HG02571 (cell line): ENCODE measurements at regions not wholly inside any gene's neighbourhood (a gene's known extent, or its start where the extent isn't known, plus 50 kb on each side); places are given as distances from the start of the nearest gene placed in this dataset.
"Not testable (repeated sequence)": the region's sequence is repeated elsewhere in the genome, so short reads cannot be mapped to it uniquely, and the experiment has no call there.

Source experiments
- ATAC-seq: cut with Tn5 transposase; IDR thresholded peaks from one replicate; pipeline ENCODE4 v1.9.1; 2021; ENCODE audit warnings: mild to moderate bottlenecking, moderate library complexity; ENCODE audit not compliant: unreplicated experiment

DNA sequence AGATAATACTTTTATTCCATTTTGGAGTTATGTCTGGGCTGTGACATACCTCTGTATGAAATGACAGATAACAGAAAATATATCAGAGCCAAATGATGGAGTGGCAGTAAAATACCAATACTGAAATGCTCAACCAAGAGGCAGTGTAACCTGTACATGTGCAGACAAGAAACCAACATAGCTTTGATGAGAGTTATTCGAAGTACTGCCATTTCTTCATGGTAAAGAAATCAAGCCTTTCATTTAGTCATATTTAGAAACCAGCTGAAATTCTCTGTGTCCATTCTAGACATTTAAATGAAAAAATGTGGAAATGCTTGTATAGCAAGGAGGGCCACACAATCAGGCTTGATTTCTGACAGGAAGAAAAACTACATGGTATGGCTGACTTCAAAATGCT is 127.1 kb upstream of the PTPRZ1 start:
- ATAC-seq: no peak

DNA sequence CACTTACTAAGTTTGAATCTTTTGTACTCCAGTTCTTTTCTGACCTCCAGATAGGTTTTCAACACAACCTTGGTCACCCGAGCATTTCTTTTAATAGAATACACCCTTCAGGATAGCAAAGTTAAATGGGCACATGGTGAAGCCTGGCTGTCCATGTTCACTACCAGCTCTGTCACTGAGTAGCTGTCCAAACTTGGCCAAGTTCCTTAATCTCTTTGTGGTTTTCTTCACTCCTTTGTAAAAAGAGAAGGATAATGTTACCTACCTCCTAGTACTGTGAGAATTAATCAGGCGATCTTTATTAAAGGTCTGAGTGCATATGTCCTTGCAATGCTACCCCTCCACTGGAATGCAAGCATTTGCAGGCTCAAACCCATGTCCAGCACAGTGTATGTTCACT is 128.1 kb upstream of the PTPRZ1 start:
- ATAC-seq: no peak

DNA sequence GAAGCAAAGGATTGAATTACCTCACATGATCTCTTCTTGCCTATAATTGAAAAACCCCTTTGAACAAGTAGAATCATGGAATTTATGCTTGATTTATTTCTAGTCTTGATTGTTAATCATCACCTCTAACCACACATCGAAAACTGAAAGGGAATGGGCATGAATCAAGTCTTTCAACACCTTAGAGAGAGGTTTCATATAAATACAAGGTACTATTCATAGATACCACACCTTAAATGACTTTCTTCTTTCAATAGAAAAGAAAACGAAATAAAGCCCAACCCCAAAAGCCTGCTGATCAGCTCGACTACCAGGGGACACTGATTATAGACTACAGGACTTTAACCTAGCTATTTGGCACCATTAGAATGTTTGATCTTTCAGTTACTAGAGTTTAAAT is 128.6 kb upstream of the PTPRZ1 start:
- ATAC-seq: no peak

DNA sequence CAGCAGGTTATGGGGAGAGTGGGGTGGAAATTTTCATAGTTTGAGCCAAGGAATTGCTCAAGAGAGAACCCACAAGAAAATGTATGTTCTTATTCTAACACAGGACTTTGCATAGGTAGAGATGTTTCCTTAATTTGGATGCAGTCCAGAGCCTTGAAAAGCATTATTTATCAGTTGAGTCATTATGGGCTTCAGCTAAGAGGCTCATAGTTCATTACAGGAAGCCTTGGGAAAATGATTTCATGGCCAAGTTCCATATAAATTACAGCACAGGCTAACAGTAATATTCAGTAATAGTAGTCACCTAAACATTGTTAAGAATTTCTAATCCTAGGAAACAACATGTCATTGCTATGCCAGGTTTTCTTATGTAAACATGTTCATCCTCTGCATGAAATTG is 131.1 kb upstream of the PTPRZ1 start:
- no peak for ATAC-seq

DNA sequence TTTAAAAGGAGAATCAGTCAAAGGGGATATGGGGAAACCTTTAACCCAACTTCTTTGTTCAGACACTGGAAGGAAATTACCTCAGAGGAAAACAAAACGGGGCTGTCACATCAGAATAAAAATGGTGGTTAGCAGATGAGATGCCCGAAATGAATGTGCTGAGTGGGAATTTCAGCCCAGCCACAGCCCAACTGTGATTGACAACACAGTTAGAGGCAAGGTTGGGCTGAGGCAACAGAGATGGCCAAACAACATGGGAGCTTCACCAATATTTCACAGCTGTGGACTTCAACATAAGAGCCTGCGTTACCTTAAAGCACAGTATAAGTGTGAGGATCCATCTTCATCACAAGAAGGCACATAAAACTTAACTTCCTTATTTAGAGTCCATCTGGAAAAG is 133.5 kb upstream of the PTPRZ1 start:
- ATAC-seq: no peak

DNA sequence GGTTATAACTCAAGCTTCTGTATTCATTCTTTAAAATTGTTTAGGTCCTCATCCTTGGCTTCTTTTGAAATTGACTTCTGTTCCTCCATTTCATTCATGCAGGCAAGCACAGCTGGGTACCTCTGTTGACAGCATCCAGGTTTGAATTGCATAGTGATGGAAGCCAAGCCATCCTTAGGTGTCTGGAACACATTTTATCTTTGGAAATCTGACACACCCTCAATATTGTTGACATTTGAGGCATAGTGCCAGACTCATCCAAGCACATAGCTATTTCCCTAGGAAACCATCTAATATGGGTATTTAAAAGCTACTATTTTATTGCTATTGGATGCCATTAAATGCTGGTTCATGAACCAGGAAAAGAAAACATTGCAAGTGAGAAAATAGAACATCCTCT is 142.1 kb upstream of the PTPRZ1 start:
- no peak for ATAC-seq

DNA sequence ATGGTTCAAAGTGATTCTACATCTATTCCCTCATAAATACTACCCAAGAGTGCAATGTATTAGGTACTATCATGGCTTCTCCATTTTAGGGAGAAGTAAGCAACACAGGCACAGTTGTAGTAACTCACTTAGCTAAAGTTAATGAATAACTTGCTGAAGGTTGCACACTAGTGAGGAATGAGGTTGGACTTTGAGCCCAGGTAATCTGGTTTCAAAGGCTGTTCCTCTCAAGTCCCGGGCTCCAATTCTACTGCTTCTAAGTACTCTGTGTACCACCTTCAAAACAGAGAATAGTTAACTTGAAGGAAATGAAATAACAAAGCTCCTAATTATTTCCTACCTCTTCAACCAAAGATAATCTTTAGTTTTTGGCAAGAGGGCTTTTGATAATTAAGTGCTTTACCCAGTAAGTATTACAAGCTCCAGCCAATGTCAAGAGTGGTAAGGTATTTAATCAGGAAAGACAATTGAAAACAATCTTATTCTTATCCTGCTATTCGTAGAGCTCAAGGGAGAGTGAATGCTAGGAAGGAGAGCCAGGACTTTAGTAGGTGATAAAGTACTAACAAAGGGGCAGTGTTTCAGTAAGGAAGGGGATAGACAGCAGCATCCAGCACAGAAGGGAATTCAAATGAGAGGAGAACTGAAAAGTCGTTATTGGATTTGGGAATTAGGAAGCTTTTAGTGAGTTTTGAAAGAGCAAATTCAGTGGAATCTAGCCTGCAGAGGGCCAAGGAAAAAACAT is 158.2 kb upstream of the PTPRZ1 start:
- no peak for ATAC-seq

DNA sequence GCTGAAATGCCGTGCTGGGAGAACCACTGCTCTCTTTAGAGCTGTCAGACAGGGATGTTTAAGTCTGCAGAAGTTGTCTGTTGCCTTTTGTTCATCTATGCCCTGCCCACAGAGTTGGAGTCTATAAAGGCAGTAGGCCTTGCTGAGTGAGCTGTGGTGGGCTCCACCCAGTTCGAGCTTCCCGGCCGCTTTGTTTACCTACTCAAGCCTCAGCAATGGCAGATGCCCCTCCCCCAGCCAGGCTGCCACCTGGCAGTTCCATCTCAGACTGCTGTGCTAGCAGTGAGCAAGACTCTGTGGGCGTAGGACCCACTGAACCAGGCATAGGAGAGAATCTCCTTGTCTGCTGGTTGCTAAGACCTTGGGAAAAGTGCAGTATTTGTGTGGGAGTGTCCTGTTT is 160.0 kb upstream of the PTPRZ1 start:
- ATAC-seq: not testable (repeated sequence)

DNA sequence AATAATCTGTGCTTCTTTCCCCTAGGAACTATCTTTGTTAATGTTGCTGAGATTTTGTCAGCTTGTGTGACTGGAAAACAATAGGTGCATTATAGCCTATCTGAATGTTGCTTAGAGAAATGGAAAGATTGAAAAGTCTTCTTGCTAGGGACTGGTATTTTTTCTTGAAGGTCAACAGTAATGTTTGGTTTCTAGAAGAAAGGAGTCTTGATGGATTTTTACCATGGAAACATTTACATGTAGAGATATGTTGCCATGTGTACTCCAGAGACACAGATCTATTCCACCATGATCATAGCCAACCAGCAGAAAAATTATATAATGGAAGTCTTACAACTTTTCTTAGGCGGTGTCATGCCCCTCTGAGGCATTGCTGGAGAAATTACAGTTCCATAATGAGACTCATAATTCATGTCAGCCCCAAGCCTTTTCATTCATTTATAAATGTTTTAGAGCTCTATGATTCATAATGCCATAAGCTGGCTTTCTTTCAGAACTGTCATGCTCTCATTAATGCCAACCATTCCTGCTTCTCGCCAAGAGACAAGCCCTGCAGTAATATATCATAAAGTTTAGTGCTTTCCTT is 175.1 kb upstream of the PTPRZ1 start:
- no peak for ATAC-seq

DNA sequence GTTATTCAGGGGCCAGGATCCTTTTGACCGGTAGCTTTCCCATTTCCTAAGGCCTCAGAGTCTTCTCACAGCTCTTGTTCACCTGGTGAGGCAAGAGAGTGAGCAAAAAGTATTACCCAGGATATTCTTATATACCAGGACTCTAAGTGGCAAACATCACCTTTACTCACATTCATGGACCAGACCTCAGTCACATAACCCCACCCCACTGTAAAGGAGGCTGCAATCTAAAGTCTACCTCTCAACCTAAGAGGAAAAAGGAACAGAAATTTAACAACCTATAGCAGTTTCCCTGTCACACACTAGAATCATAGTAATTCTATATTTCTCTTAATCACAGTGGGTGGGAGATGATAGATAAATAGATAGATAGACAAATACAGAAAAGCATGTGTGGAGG is 176.0 kb upstream of the PTPRZ1 start:
- ATAC-seq: no peak

DNA sequence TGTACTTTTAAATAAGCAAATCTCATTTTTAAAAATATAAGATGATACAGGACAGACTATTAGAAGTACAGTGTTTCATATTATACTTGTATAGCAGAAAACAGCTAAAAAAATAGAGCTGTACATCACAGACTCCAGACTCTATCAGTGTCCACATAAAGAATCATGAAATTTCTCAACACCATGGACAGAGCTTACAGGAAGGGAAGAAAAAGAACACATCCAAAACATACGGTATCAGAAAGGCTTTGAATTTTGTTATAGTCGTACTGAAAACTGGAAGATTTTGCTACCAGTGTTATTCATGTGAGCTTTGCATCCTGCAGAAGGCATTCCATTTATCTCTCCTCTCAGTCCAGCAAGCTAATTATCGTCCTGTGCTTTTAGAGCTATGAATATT is 183.2 kb upstream of the PTPRZ1 start:
- ATAC-seq: no peak

DNA sequence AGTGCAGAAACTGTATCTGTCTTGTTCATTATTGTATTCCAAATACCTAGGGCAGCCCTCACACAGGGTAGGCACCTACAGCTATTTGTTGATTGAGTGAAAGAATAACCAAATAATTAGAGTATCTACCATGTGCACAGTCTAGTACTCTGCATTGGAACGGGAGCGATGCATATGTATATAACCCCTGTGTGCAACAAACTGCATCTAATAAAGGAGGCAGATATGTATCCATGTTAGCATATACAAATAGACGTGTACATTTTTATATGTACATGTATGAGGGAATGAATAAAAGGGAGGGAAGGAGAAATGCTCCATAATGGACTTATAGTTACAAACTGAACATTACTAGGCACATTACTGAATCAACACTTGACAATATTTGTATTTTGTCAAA is 191.3 kb upstream of the PTPRZ1 start:
- no peak for ATAC-seq

DNA sequence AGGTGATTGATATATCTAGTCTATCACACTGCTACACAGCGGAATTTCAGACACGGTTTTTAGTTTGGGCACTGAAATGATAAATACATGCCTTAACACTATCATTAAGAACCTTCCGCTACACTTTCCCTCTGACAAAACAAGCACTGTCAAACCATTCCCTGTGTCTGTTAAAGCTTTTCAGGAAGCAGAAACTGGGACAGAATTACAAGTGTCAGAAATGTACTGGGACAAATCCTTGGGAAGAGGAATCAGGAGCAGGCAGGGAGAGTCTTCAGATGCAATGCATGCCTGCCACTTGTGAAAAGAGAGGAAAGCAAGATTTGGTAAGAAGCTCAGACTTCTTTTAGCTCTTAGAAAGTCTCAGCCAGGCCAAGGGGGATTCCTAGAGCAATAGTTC is 196.8 kb upstream of the PTPRZ1 start:
- ATAC-seq: no peak

DNA sequence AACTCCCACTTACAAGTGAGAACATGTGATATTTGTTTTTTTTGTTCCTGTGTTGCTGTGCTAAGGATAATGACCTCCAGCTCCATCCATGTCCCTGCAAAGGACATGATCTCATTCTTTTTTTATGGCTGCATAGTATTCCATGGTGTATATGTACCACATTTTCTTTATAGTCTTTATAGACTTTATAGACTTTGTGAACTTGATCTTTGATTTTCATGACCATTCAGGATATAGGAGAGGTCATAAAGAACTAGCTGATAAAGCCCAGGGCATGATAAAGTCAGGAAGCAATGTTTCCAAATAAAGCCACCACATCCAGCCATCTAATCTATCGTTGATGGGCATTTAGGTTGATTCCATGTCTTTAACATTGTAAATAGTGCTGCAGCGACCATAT is 198.5 kb upstream of the PTPRZ1 start:
- not testable (repeated sequence) for ATAC-seq

DNA sequence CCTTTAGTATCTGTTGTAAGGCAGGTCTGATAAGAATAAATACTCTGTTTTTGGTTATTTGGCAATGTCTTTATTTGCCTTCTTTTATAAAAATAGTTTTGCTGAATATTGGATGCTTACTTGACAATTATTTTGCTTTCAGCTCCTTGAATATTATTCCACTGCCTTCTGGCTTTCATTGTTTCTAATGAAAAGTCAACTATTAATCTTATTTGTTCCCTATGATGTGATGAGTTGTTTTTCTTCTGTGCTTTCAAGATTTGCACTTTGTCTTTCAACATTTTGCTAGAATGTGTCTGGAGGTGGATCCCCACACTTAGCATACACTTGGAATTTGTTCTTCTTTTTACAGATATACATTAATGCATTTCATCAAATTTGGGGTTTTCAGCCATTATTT is 203.8 kb upstream of the PTPRZ1 start:
- ATAC-seq: no peak

DNA sequence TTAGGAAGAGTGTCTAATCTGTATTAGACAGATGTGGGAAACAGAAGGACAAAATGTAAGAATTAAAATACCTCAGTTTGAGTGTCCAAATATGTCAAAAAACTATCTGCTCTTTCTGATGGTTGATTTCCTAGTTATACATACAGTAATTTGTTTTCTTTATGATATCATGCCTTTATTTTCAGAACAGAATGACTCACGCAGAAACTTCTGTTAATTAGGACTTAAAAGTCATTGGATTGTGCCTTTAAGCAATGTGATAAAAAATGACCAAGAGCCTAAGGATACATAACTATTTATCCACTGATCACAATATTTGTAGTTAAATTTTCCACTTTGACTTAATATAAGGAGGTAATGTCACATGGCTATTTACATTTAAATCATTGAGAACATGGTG is 206.7 kb upstream of the PTPRZ1 start:
- ATAC-seq: no peak

DNA sequence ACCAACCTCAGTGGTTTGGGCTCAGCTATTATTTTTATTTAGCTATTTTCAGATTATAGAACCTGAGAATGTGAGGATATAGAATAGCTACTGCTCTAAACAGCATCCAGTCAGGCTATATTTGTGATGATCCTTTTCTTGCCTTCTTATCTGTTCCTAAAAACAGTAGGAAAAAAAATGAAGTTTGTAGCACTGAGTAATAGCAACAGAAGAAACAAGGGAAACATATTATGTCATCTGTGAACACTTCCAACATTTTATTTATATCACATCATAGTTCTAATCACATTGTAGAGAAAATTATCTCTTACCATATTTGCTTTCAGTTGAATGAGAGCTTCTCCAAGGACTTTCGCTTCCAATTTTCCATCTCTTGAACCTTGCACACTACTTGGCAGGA is 229.6 kb upstream of the PTPRZ1 start:
- no peak for ATAC-seq

DNA sequence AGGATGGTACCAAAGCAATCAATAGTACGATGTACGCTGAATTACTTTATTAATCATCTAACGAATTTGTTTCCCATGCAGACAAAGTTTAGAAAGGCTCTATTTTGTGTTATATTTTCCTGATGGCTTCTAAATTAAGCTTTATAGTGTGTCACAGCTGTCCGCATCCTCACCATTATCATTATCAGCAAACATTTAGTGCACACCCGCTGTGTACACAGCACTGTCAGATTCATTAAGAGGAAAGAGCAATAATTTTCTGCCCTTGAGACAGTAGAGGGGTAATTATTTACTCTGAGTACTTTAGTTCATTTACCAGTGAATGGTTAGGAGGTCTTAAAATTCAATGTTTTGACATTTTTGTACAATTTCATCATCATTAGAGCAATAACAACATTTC is 233.3 kb upstream of the PTPRZ1 start:
- no peak for ATAC-seq

DNA sequence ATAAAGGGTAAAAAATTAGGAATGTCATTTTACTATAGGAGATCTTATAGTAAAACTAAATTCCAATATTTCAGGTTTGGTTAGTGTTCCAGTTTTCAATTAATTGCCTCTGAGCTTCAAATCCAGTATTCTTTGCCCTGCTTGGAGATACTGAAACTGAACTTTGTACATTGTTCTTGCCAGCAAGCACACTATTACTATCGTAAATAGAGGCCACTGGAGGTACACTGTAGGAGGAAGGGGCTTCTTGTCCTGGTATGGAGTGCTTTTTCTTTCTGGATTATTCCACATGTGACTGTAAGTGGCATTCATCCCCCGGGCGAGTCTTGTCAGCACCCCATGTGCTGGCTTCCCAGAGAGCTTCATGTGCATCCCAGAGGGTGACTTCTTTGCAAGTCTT is 234.7 kb upstream of the PTPRZ1 start:
- no peak for ATAC-seq

DNA sequence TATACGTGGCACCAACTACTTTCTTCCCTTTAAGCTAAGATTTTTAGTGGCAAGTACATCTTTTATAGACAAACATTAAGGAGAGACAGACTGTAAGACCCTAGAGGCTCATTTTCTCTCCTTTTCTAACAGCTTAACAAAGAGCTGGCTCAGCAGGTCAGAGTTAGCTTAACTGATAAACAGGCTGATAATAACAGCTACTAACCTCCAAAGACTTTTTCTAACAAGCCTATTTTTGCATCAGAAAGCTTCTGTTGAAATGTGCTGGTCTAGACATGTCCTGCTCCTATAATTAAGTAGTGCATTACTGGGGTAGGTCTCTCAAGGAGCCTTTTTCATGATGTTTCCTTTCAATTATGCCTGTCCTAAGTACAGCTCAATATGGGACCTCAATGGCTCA is 238.2 kb upstream of the FAM3C start:
- ATAC-seq: no peak

DNA sequence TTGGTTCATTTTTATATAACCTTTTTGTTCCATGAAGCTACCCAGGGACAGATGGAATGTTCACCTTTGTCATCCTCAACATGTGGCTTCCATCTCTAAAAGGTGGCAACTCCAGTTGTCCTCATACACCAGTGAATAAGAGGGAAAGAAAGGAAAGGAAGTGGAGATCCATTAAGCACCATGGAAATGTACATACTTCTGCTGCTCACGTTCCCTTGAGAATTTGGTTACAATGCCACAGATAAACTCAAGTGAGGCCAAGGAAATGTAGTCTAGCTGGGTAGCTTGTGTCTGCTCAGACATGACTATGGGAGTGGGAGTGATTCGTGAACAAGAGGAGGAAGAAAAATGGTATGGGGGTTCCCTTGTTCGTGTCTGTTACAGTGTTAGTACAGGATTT is 237.1 kb upstream of the FAM3C start:
- no peak for ATAC-seq

DNA sequence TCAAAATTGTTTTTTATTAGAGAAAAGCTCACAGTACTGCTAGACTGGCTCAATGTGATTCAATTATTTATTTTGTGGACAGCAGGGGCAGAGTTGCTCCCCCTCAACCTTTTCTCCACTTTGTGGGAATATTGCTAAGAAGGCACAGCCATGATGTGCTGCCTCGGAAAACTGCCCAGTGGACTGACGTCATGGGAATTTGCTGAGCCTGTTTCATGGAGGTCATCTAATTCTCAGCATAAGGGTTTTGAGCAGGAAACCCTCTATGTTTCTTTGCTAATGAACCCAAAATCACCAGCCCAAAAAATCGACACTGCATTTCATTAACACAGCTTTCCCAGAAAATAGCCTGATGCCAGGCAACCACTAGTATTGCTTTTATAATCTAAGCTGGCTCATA is 228.8 kb upstream of the FAM3C start:
- ATAC-seq: no peak
